Stimulated activated CD4-positive, alpha-beta T cell treated with anti-CD3 and anti-CD28 coated beads, Interleukin-15, amount 100 ng/mL, for 1 hour (primary cell): ENCODE measurements at regions not wholly inside any gene's neighbourhood (a gene's known extent, or its start where the extent isn't known, plus 50 kb on each side); places are given as distances from the start of the nearest gene placed in this dataset.
"Not testable (repeated sequence)": the region's sequence is repeated elsewhere in the genome, so short reads cannot be mapped to it uniquely, and the experiment has no call there.

Experiments
- DNase-seq, 2 donors: peaks; one replicate each; pipeline ENCODE4 v3.0.0-alpha.2; 2020; ENCODE audit warnings: low read depth in 1 of 2, low spot score in 1 of 2

DNA sequence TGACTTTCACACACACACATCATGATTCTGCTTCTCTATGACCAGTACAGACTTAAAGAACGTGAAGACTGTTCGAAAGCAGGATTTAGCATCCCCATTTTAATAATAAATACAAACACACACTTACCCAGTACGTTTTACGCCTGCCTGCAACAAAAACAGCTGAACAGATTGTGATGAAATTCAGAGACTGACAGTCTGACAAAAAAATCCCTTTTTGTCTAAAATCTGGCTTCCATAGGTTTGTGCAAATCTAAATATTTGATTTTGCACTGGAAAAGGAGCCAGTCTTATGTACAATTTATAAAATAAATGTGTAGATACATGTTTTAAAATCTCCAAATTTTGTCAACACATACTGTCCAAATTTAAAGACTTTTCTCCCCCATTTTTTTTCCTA is 630.7 kb downstream of the ZEB2 start:
- DNase-seq, result no peak

GRCh38 chr2:143885461-143885860 is 634.5 kb downstream of the ZEB2 start:
- no peak for DNase-seq

- DNase-seq, result no peak
Measured at GRCh38 chr2:143881246-143881645, 638.7 kb downstream of the ZEB2 start.

DNA sequence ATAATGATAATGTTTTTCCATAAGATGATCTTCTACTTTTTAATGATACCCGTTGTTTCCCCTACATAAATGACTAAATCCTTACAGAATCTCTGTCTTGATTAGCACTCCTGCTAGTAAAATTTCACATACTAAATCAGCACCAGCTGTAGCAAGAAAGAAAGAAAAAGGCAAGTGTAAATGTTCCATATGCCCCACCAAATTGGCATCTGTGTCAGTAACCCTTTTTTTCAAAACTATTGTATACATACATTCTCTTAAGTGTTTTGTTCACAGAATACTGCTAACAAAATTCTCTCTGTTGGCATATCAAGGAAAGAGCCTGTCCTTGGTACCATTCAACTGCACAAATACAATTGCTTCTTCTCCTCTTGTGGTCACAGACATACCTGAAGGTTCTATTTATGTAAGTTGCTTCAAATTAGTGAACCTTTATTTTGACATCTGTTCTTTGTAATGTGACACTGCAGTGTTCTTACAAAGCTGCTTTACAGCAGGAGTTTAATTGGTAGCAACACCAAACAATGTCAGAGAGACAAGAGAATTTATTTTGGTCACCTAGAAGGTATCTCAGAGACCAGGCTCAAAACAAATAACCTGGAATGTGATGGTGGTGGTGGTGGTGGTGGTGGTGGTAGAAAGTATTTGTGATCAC is 641.9 kb downstream of the ZEB2 start:
- no peak for DNase-seq

DNA sequence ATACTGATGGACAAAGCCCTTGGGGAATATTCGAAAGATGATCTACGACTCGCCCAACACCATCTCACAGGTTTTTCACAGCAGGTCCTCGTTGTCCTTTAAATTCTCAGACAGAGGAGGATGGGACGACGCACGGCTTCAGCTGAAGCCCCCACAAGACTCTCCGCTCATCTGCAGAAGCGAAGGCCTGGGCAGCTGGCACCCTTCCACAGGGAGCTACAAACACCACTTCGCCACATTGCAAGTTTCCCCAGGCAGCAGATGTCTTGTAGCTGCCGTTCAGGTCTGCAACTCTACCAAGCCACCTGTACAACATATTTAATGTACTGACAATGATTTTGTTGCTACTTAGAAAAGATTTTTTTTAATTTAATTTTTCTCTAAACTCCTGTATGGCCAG is 642.9 kb downstream of the ZEB2 start:
- no peak for DNase-seq

DNA sequence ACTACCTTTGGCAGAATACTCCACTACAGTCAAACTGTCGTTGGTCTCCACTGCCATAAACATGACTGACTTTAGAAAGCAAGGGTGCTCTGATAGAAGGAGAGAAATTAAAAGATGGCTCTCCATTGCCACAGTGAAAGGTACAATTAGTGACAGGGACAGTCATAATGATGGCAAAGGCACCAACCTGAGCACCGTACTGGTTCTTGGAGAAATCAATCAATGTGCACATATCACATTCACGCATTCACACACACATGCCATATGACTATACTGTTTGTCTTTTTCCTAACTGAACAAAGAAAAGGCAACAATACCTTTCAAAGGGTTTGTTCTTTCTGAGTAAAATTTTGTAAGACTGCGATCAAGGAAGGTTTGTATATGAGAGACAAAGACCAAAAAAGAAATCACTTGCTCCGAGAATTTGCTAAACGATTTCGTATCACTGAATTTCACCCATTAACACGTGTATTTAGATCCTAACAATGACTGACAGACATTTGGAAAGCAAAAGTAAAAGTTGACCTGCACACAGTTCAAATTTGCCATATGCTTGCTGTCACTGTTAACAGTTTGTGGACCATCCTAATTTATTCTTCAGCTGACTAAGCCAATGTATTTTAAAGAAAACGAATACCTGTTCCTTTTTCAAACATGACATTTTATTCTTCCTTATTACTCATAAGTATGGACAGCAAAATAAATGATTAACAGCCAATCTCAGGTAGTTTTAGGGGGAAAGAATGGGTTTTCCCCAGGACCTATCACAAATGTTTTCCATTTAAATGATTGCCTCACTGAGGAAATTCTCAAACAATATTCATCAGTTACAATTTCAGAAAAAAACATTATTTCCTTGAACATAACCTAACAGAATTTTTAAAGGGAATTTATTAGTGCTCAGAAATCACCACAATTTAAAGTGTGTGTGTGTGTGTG is 644.4 kb downstream of the ZEB2 start:
- no peak for DNase-seq

- DNase-seq, result no peak
Measured at GRCh38 chr2:143873886-143874285, 646.0 kb downstream of the ZEB2 start.

- no peak for DNase-seq
Measured at GRCh38 chr2:143870696-143871095, 649.2 kb downstream of the ZEB2 start.

DNA sequence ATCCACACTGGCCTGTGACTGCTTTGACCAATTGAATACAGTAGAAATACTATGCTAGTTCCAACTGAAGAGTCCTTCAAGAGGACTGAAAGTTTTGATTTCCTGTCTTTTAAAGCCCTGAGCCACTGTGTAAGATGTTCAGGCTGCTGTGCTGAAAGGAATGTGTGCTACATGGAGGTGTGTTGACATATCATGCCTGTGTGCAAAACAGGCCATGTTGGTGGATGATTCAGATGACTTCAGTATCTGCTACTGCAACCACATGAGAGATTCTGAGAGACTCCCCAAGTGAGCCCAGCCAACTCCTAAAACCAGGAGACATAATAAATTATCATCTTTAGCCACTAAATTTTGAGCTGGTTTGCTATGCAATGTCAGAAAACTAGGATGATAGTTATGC is 662.9 kb downstream of the ZEB2 start:
- DNase-seq, result no peak

DNA sequence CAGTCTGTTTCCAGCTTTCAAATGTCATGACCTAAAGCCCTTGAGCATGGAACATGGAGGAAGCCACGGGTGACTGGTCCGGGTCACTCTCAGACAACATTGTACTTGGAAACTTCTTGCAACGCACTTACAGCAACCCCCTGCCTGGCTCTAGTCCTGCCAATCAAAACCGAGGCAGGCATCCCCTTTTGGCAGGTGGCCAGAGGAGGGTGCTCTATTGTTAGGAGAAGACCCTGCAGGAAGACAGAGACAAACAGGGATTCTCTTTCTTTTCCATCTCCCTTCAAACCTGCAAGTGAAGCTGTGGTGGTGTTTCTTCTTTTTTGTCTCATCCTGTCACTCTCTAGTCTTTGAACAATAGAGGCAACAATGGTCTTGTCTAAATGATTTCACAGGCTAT is 667.2 kb downstream of the ZEB2 start:
- no peak for DNase-seq

- no peak for DNase-seq
Measured at GRCh38 chr2:143850084-143850483, 669.8 kb downstream of the ZEB2 start.

GRCh38 chr2:143847257-143847656 is 672.7 kb downstream of the ZEB2 start:
- DNase-seq, result no peak

GRCh38 chr2:143844986-143845385 is 674.9 kb downstream of the ZEB2 start:
- DNase-seq, result no peak

DNA sequence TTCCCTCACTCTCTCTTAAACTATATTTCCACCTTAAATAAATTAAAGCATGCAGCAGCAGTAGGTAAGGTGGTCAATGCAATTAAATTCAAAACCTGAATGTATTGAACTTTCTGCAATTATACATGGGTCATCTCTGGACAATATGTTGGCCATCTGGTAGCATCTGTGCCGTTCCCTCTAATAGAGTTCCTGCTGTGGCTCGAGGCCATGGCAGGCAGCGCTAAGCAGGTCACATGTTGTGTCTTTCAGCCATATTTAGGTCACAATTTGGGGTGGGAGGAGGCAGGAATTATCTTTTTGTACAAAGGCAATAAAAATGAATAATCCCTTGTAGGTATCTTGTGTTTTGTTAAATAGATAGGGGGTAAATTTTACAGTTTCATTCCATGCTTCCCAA is 676.2 kb downstream of the ZEB2 start:
- DNase-seq, result no peak

DNA sequence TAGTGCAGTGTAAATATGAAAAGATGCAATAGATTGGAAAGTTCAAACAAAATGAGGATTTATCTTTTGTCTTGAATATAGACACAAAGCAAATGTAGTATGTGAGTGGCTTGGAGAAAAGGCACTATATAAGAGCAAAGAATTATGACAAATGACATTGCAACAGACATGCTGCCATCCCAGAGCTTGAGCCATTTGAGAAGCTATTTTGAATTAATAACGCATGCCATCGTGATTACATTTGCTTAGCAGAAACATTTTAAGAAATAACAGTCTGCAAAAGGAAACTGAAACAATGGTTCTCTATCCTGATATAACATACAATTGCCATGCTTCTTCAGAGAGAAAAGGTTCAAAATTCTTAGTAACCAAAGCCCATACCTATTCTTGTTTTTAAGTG is 677.1 kb downstream of the ZEB2 start:
- no peak for DNase-seq

GRCh38 chr2:143841935-143842334 is 678.0 kb downstream of the ZEB2 start:
- DNase-seq, result no peak

DNA sequence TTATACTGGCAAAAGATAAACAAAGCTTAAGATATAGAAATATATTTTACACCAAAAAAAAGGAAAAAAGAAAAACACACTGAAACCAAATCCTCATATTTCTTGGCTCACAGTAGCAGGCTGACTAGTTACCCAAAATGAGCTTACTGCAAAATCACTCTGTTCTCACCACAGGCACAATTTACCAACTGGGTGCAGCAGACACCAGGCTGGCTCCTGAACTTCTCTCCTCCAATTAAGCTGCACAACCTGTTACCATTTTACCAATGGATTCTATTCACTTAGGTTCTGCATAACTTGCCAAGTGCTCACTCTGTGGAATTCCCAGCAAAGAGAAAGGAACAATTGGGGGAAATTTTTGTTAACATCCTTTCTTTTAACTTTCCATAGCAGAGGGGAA is 679.3 kb downstream of the ZEB2 start:
- no peak for DNase-seq

DNA sequence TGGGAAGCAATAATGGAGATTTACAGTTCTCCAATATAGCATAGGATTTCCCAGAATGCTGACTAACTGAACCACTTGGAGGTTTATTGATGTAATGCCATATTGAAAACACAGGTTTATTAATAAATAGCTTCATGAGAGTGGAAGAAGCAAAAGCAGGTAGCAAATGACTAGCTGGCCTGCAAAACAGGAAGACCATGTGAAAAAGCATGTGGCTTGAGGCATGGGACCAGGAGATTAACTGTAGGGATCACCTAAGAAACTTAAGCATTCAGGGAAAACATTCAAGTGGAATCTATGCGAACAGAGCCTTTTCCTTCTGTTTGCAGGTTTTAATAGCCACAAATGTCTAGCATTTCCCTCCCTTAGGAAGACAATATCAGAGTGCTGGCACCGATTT is 679.7 kb downstream of the ZEB2 start:
- DNase-seq, result no peak

DNA sequence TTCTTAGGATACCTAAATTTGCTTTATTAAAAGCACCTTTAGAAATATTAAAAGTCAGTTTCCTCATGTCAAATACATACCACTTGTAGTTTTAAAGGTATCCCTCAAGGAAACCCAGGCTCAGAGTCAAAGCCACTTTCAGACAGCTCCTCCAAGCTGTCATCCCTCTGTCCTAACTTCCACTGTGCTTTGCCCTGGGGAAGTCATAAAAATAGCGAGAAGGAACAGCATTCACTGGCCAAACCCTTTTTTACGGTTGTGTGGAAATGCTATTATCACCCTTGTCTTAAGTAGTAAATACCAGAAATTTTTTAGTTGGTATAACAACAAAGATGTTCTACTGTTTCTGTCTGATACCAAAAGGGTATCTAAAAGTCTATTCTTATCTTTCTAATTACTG is 680.5 kb downstream of the ZEB2 start:
- no peak for DNase-seq

DNA sequence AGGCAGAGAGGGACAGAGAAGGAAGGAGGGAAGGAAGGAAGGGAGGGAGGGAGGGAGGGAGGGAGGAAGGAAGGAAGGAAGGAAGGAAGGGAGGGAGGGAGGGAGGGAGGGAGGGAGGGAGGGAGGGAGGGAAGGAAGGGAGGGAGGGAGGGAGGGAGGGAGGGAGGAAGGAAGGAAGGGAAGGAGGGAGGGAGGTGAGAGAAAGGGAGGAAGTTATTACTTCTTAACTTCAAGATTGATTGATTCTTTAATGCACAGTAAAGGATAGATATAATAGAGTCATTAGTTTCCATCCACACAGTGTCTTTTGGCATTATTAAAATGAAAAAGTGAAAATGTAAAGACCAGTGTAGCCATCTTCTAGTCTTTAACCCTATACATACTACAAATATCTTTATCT is 682.9 kb downstream of the ZEB2 start:
- not testable (repeated sequence) for DNase-seq

DNA sequence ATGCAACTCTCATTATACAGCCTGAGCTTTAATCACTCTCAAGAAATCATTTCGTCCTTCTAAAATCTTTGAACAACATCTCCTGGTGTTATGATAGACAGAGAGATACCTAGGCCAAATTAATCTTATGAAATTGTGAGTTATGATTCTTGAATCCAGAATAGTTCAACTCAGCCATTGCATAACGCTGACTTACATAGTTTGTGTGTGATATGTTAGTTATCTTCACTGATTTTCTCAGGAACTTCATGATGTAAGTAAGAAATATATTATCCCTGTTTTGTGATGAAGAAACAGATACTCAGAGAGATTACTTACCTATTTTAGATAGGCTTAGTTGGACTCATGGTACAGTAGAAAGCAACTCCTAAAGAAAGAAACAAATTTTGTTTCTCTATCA is 684.4 kb downstream of the ZEB2 start:
- no peak for DNase-seq

DNA sequence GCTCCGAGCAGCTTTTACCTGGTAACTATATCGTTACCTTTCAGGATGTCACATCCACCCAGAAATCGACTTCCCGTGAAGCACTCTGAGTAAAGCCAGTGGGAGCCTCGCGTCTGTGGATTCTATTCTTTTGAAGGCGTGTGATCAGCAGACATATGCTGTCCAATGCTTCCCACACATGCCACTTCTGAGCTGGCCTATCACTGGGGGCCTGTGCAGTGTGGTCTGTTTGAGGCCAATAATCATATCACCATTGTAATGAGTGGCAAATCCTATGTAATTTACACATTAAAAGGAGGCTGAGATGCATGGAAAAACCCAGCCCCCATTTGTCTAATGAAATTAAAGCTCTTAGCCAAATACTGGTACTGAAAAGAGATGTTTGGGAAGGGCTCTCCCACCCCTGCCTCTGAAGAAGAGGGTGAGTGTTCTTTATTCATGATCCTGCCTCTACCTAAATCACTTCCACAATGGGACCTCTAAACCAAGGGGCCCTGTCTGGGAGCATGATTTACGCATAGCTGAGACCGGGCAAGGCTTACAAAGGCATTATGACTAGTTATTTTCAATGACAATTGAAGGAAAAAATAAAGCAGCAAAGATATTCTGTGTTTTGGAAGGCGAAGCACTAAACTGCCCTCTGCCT is 686.8 kb downstream of the ZEB2 start:
- no peak for DNase-seq
